A673 (cell line): ENCODE measurements at regions not wholly inside any gene's neighbourhood (a gene's known extent, or its start where the extent isn't known, plus 50 kb on each side); places are given as distances from the start of the nearest gene placed in this dataset.
"Not testable (repeated sequence)": the region's sequence is repeated elsewhere in the genome, so short reads cannot be mapped to it uniquely, and the experiment has no call there.

Experiments used
- CTCF ChIP-seq: fragments of 300-800, 200-600 bp; sonication (generic); conservative IDR thresholded peaks from 2 replicates; pipeline ENCODE4 v1.5.1; 2017; ENCODE audit warnings: low read depth, mild to moderate bottlenecking, antibody characterized with exemption, low read length, moderate library complexity, mixed read lengths
- EZH2 ChIP-seq: fragments of 200-600 bp; sonication (generic); IDR thresholded peaks from 2 replicates; pipeline ENCODE4 v1.6.1; 2017; ENCODE audit warnings: borderline replicate concordance, low read depth, mild to moderate bottlenecking, mixed read lengths, antibody characterized with exemption, low read length; ENCODE audit not compliant: poor library complexity, severe bottlenecking

- not testable (repeated sequence) for TF ChIP-seq EZH2, CTCF
Observed at GRCh38 chr15:98104386-98105151, 144.1 kb downstream of the ARRDC4 start.
